Ascending aorta (tissue), 2 donors: ENCODE measurements at regions not wholly inside any gene's neighbourhood (a gene's known extent, or its start where the extent isn't known, plus 50 kb on each side); places are given as distances from the start of the nearest gene placed in this dataset.

ENCODE experiments used
- DNase-seq, 2 donors: peaks; one replicate each; pipeline ENCODE4 v3.0.0-alpha.2; 2019; ENCODE audit warnings: low spot score in 2 of 2
- H3K27ac ChIP-seq, 2 donors: fragments of 200-600 bp; sonication (generic); one replicate each; pipeline ENCODE4 v1.5.1; 2016 to 2017; ENCODE audit warnings: mild to moderate bottlenecking in 1 of 2
- H3K27me3 ChIP-seq: fragments of 200-600 bp; sonication (generic); one replicate; pipeline ENCODE4 v1.5.1; 2017
- H3K36me3 ChIP-seq, 2 donors: fragments of 200-600 bp; sonication (generic); one replicate each; pipeline ENCODE4 v1.5.1; 2016
- H3K4me1 ChIP-seq, 2 donors: fragments of 200-600 bp; sonication (generic); one replicate each; pipeline ENCODE4 v1.5.1; 2016 to 2017; ENCODE audit warnings: mild to moderate bottlenecking in 1 of 2
- H3K4me3 ChIP-seq, 2 donors: fragments of 200-600 bp; sonication (generic); one replicate each; pipeline ENCODE4 v1.5.1; 2016 to 2017; ENCODE audit warnings: mild to moderate bottlenecking in 1 of 2
- H3K9me3 ChIP-seq, 2 donors: fragments of 200-600 bp; sonication (generic); one replicate each; pipeline ENCODE4 v1.5.1; 2016
- CTCF ChIP-seq, 3 experiments: fragments of 200-600 bp in 2 of 3; fragments of 450-650 bp in 1 of 3; sonication (generic) in 2 of 3; IDR thresholded peaks; one replicate each; pipeline ENCODE4 v1.5.1; 2016 to 2019; ENCODE audit warnings: antibody characterized with exemption in 3 of 3, mild to moderate bottlenecking in 1 of 3, moderate library complexity in 1 of 3
- intact Hi-C: fragments of 100-400 bp; cut with DNase I; formaldehyde crosslinking; loops from one replicate; pipeline ENCODE4 v1.15.1; 2023

- Histone ChIP-seq H3K27ac (no peak overlapping the region), H3K9me3 (no peaks in the 10 kb centered on the region), H3K27me3 (no peaks in the 10 kb centered on the region), H3K36me3 (no peaks in the 10 kb centered on the region), H3K4me3 (no peak overlapping the region), H3K4me1 (peaks cover 0 to 11% of the 10 kb centered on the region in 2 donors)
- DNase-seq, result no peak
- intact Hi-C loops, result no loop called here
- TF ChIP-seq CTCF (IDR thresholded peaks at IDR 0.05), result no peak
These were observed 269.0 kb downstream of the ZSWIM6 start for GRCh38 chr5:61600945-61601511.

DNA sequence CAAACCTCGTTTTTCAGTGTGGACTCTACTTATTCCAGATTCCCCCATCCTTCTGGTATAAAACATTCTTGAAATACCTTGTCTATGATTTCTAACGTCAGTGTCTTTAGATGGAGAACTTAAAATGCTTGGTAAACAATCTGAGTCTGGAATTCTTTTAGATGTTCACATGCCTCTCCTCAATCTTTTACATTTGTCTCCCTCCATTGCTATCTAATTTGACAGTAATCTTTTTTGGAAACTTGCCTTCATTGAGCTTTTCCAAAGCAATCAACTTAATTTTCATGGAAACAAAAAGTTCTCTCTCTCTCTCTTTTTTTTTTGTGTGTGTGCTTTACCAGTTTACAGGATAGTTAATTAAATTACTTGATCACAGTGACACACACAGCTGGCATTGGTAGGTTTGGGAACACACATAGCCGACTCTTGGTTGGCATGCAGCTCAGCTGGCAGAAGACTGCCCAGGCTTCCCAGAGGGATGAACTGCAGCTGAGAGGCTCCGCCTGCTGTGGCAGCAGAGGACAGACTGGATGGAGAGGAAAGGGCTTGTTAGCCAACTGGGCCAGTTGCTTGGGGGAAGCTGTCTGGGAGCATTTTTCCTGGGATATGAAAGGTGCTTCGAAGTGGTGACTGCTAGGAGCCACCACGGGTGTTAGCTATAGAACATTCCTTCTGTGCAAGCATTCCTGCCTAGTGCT, 271.3 kb downstream of the ZSWIM6 start:
- H3K27ac ChIP-seq, result no peak overlapping the region
- no peaks in the 10 kb centered on the region for H3K27me3 ChIP-seq
- no peak for DNase-seq
- no peak overlapping the region for H3K4me3 ChIP-seq
- intact Hi-C loops, result no loop called here
- no peaks in the 10 kb centered on the region for H3K9me3 ChIP-seq
- H3K36me3 ChIP-seq, result no peaks in the 10 kb centered on the region
- H3K4me1 ChIP-seq, result peaks cover 0 to 11% of the 10 kb centered on the region in 2 donors
- TF ChIP-seq CTCF (IDR thresholded peaks at IDR 0.05), result no peak

- H3K9me3 ChIP-seq, result no peaks in the 10 kb centered on the region
- H3K36me3 ChIP-seq, result no peaks in the 10 kb centered on the region
- peaks cover 0 to 11% of the 10 kb centered on the region in 2 donors for H3K4me1 ChIP-seq
- no peak overlapping the region for H3K4me3 ChIP-seq
- no peak for TF ChIP-seq CTCF (IDR thresholded peaks at IDR 0.05)
- no peak overlapping the region for H3K27ac ChIP-seq
- H3K27me3 ChIP-seq, result no peaks in the 10 kb centered on the region
- DNase-seq, result no peak
- intact Hi-C loops, result no loop called here
These were observed 272.3 kb downstream of the ZSWIM6 start for GRCh38 chr5:61604076-61605025.

- no peaks in the 10 kb centered on the region for H3K27me3 ChIP-seq
- no peak for DNase-seq
- no peaks in the 10 kb centered on the region for H3K9me3 ChIP-seq
- H3K27ac ChIP-seq, result no peak overlapping the region
- peaks cover 0 to 6% of the 10 kb centered on the region in 2 donors for H3K4me1 ChIP-seq
- no peak overlapping the region for H3K4me3 ChIP-seq
- no peak for TF ChIP-seq CTCF (IDR thresholded peaks at IDR 0.05)
- H3K36me3 ChIP-seq, result no peaks in the 10 kb centered on the region
- intact Hi-C loops, result no loop called here
These were observed 278.0 kb downstream of the ZSWIM6 start for GRCh38 chr5:61609840-61610677.

GRCh38 chr5:61610678-61611024, 278.6 kb downstream of the ZSWIM6 start:
- no peaks in the 10 kb centered on the region for H3K27me3 ChIP-seq
- no peak for DNase-seq
- no peak overlapping the region for H3K4me3 ChIP-seq
- H3K9me3 ChIP-seq, result no peaks in the 10 kb centered on the region
- H3K36me3 ChIP-seq, result no peaks in the 10 kb centered on the region
- intact Hi-C loops, result no loop called here
- no peak overlapping the region for H3K27ac ChIP-seq
- H3K4me1 ChIP-seq, result peaks cover 0 to 6% of the 10 kb centered on the region in 2 donors
- no peak for TF ChIP-seq CTCF (IDR thresholded peaks at IDR 0.05)
